Liver (tissue), 3 donors: ENCODE measurements at regions not wholly inside any gene's neighbourhood (a gene's known extent, or its start where the extent isn't known, plus 50 kb on each side); places are given as distances from the start of the nearest gene placed in this dataset.

Source experiments
- CTCF ChIP-seq: fragments of 150-350 bp; IDR thresholded peaks from 2 replicates; pipeline ENCODE4 v1.5.1; 2017; ENCODE audit warnings: improper control_type of control experiment, low read depth, low read length; ENCODE audit not compliant: missing input control
- EGR1 ChIP-seq, 2 donors: IDR thresholded peaks; 2 replicates each; pipeline ENCODE4 v1.6.1; 2016 to 2018; ENCODE audit warnings: antibody characterized with exemption in 2 of 2, low read depth in 2 of 2
- FOXA1 ChIP-seq: IDR thresholded peaks from 2 replicates; pipeline ENCODE4 v1.6.1; 2016; ENCODE audit warnings: antibody characterized with exemption
- JUND ChIP-seq, 2 donors: IDR thresholded peaks; 2 replicates each; pipeline ENCODE4 v1.6.1; 2016; ENCODE audit warnings: antibody characterized with exemption in 2 of 2
- RAD21 ChIP-seq, 2 donors: IDR thresholded peaks; 2 replicates each; pipeline ENCODE4 v1.6.1; 2016; ENCODE audit warnings: antibody characterized with exemption in 2 of 2, mild to moderate bottlenecking in 2 of 2
- REST ChIP-seq: IDR thresholded peaks from 2 replicates; pipeline ENCODE4 v1.6.1; 2016; ENCODE audit warnings: antibody characterized with exemption, mild to moderate bottlenecking
- SP1 ChIP-seq: IDR thresholded peaks from 2 replicates; pipeline ENCODE4 v1.6.1; 2018; ENCODE audit warnings: antibody characterized with exemption, mild to moderate bottlenecking
- TAF1 ChIP-seq: conservative IDR thresholded peaks from 2 replicates; pipeline ENCODE4 v1.6.1; 2016; ENCODE audit warnings: antibody characterized with exemption, mild to moderate bottlenecking
- YY1 ChIP-seq: IDR thresholded peaks from 2 replicates; pipeline ENCODE4 v1.6.1; 2016; ENCODE audit warnings: antibody characterized with exemption, mild to moderate bottlenecking
- ZBTB33 ChIP-seq: IDR thresholded peaks from 2 replicates; pipeline ENCODE4 v1.6.1; 2016; ENCODE audit warnings: antibody characterized with exemption
- donor health status: healthy.
- donor health status: healthy.

GRCh38 chr7:79668292-79668691 is 214.8 kb upstream of the MAGI2 start:
- TF ChIP-seq CTCF (no peak), SP1 (no peak), EGR1 (IDR thresholded peaks at IDR 0.05; ENCODE audit: low read depth in 2 of 2) (no peak), YY1 (no peak), TAF1 (no peak), REST (no peak), RAD21 (IDR thresholded peaks at IDR 0.05) (no peak), JUND (IDR thresholded peaks at IDR 0.05) (no peak), ZBTB33 (no peak), FOXA1 (no peak)
